COLO668 (cell line): ENCODE measurements at regions not wholly inside any gene's neighbourhood (a gene's known extent, or its start where the extent isn't known, plus 50 kb on each side); places are given as distances from the start of the nearest gene placed in this dataset.

Source experiments
- DNase-seq: peaks from one replicate; lab custom pipeline; 2025; ENCODE audit not compliant: unreplicated experiment; lab: John Stamatoyannopoulos, UW

DNA sequence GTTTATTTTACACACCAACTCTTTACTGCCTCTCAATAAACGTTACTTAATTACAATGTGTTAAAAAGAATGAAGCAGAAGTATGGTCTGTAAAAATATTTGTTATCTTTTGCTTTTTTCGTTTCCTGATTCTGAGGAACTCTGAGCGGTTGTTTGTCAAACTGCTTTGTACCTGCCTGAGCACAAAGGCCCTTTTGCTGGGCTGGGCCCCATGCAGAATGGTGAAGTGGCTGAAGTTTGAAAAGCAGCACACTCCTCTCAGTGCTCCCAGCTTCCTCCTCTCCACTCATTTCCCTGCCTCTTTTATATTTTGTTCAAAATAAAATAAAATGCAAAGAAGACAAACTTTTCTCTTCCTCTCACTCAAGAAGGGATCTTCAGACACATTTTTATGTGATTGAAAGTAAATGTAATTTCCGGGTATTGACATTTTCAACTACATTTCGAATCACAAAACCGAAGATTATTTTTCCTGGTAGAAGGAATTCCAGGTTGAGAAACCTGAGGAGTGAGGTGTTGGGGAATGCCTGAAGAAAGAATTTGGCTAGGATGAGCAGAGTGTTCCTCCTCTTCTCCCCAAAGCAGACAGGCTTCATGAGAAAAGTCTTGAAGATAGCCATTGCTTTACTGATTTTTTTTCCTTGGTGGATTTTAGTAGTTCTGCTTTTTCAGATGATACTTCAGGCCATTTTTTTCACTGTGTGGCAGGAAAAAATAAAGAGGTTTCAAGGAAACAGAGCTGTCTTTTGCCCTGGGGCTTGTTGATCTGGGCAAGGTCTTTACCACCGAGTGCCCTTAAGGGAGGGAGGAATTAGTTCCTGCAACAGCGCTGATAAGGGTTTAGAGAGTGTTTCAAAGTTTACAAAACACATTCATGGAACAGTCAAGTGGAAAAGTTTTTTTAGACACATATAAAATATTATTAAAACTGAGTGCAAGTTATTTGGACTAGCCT is 229.8 kb downstream of the NFKBIZ start:
- DNase-seq, result no peak

DNA sequence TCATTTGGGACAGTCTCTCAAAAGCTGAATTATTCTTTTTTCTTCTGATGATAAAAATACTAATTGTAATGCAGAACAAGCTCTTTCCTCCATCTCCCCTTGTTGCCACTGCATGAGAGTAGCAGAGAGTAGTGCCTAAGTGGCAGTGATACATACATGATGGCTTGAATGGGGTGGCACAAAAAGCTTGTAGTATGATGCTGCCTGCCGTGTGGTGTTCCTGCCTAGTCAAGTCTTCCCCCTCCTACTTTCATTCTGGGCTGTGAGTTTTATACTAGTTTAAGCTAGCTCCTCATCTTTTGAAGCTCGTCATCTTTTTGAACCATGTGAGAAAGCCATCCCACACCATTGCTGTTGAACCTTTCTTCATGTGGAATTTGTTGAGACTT is 230.5 kb downstream of the NFKBIZ start:
- no peak for DNase-seq

DNA sequence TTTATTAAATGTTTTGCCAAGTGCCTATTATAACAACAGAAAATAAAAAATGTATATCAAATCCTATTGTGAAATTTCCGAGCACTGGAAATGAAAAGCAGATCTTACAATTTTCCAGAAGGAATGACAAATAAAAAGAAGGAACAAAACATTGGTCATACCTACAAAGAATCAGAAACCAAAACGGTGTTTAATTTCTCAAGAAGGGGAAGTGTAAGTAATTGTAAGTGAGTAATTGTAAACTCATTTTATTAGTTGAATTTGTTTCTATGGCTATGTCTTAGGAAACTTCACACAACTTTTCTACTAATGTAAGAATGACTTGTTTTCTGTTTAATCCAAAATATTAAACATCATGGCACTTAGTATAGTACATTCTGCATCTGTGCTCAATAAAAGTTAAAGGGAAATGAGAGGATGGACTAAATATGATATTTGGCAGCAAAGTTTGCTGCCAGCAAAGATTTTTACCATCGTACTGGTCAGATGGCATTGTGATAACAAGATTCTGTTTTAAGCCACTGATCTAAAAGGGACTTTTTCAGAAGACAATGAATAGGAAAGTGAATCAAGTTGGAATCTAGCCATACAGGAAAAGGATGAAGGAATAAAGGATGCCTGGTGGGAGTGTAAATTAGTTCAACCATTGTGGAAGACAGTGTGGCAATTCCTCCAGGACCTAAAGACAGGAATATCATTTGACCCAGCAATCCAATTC is 232.4 kb downstream of the NFKBIZ start:
- no peak for DNase-seq

GRCh38 chr3:102083473-102083872 is 234.2 kb downstream of the NFKBIZ start:
- DNase-seq, result peak; percentile 34

DNA sequence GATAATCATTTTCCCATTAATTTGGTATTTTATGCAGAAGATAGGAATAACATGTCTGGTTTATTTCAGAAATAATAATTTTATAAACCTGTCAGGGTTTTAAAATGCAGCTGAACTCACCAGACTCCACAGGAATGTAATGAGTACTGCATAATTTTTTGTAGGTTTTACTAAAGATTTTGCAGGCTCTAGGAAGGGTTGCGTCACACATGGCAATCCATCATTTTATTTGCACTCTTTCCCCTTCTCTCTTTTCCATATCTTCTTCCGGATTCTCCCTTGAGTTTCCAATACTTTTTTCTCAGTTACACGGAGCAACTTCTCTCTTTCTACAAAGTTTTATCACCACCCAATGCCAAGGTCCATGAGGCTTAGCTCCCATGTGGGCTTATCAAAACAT is 234.7 kb downstream of the NFKBIZ start:
- no peak for DNase-seq

- no peak for DNase-seq
Observed at GRCh38 chr3:102084704-102085103, 235.4 kb downstream of the NFKBIZ start.

DNA sequence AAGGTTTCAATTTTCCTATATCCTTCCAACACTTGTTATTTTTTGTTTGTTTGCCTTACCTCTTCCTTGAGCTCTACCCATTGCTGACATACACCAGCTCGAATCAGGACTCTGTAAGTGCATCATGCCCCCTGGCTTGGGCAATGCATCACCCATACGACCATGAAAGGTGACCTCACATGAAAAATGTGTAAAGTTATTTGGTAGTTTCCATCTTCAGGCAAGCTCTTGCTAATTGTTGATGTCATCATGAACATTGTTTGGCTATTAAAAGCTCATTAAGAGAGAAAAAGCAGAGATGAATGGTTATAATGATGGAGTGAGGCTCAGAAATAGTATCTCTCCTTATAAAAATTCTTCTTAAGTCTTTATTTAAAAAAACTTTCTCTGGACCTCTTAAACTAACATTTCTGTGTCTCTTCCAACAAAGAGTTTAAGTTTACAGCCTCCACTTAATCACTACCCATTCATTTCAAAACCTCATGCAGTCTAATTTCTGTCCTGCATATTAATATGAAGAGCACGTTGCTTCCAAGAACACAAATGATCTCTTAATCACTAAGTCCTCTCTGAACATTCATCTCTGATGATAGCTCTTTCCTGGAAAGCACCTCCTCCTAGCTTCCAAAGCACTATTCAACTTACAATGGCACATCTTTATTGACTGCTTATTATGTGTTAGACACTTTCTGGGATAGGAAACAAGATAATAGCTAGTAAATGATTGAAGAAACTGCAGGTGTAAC is 236.3 kb downstream of the NFKBIZ start:
- no peak for DNase-seq

GRCh38 chr3:102087236-102087635 is 237.9 kb downstream of the NFKBIZ start:
- DNase-seq, result no peak

GRCh38 chr3:102089239-102089638 is 239.9 kb downstream of the NFKBIZ start:
- no peak for DNase-seq

DNA sequence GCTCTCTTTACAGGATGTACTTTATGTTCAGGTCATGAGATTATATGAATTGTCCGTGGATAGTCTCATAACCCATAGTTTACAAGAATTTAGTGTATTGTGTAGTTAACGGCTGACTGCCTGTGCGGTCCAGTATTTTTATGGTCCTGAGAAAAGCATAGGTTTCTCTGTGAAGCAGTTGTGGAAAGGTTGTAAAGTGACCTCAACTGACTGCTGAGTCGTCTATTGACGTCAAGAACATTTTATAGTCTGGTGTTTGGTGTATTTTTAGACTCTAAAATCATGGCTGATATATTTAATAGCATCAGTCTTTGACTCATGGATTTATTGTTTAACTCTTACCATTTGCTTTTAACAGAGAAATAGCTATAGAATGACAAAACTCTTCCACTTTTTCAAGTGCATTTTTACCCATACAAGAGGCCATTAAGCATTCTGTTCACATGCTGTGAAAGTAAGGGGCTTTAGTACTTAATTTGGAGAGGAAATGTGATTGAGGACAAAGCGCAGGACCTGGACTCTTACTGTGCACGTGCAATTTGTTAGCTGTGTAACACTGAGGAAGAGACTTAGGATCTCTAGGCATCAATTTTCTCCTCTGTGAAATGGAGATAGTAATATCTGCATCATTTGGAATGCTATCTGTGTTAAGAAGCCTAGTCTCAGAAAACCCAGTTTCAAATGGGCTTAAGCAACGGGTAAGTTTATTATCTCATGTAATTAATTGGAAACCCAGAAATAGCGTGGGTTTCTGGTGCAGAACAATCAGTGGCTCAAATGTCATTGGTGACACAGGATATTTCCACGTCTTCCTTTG is 240.8 kb downstream of the NFKBIZ start:
- no peak for DNase-seq

DNA sequence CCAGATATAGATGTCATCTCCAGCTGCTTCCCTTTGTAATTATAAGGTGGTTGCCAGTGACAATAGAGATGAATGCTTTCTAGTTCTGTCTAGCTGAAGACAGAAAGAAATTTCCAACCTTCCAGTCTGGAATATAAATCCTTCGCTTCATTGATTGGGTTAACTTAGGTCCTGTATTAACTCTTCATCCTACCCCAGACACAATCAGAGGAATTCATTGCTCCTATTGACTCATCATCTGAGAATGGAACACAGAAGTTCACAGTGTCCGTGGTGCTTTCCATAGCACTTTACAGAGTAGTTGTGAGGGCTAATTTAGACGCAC is 241.4 kb downstream of the NFKBIZ start:
- DNase-seq, result no peak

GRCh38 chr3:102091358-102091757 is 242.0 kb downstream of the NFKBIZ start:
- no peak for DNase-seq

DNA sequence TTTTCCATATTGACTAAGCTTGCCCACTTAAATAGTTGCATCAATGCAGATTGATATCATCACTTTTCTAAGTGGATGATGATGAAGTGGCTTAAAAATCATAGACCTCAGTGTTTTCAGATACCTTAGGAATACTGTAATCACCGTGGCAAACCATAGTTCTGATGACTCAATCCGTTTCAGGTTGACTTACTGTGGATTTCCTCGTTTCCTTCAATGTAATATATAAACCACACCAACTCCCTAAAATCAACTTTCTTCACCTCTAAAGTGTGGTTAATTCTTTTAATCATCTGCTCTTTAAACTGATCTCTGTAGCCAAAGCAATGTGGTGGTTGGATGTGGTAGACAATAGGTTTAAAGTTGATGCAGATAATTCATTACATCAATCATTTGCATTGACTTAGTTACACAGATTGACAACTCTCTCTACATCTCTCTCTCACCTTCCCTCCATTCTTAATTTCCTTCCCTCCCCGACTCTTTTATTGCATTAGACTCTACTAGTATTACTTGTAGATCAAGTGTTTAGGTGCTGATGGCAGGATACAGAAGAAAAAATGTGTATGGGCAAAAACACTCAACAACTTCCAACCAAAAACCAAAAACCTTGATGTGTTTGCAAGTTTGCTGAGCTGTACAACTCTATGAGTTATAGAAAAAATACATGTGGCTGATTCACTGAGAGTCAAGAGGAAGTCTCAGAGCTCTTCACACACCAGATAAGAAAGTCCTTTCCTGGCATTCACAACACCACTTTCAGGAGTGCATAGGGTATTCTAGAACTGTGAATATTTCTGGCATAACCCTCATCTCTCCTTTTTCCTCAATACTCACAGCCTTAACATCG is 243.5 kb downstream of the NFKBIZ start:
- DNase-seq, result no peak

GRCh38 chr3:102094506-102094905 is 245.2 kb downstream of the NFKBIZ start:
- no peak for DNase-seq

DNA sequence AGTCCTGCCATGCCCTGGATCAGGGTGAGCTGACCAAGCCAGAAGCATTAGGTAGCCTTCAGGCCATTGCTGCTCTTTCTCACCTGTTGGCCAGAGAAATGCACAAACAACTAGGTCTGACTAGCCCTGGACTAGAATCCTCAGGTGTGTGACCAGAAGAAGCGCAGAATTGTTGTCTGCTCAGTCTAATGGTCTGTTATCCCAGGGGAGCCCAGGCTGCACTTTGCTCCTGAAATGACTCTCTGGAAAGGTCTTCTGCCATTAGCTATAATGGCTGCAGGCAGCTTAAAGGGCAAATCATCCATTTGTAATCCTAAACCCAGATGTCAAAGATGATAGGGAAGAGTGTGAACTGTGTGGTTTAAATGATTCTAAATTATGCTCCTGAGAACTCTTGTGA is 246.1 kb downstream of the NFKBIZ start:
- no peak for DNase-seq

GRCh38 chr3:102096066-102096465 is 246.8 kb downstream of the NFKBIZ start:
- DNase-seq, result no peak

DNA sequence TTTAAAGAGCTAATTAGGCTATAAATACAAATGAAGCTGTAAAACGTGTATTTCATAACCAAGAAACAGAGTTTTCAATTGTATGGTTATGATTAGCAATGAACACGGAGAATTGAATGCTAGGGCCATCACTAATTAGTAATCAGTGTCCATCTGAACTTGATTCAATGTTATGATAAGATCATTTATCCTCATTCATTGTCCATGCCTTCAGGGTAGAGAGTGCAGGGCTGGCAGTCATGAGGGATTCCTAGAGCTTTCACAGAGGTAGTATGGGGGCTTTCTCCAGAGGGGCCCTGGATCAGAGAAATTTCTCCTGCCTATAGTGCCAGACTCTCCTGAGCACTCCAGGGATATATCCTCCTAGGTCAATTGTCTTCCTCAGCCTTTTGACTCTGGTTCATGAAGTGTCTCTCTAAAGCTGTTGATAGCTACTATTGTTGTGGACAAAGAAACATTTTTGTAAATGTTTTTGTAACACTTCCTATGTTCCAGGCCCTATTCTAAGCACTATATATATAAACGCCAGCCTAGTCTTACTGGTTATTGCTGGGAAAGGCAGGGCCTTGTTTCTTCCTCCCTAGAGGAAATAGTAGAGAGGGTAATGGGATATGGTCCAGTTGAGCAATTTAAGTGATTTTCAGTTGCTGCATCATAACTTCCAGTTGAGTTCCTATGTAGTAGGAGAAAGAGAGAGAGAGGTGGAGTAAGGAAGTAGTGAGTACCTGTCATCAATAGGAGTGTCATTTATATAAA is 249.0 kb downstream of the NFKBIZ start:
- DNase-seq, result no peak

GRCh38 chr3:102099913-102100312 is 250.6 kb downstream of the NFKBIZ start:
- no peak for DNase-seq

DNA sequence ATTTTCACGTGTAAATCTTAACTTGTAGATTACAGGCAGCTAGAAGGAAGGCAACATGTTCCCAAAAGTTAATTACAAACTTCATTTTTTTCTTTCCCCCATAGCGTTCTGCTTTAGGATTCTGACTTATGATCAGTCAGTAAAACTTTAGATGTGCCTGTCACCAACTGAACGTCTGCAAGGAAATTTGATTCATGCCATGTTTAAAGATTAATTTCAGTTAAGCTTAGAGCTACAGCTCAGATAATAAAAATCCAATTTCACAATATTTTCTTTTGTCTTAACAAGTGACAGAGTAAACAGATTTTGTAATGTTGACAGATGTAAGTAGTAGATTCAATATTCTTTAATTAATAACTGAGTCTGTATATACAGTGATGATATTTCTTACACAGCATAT is 253.1 kb downstream of the NFKBIZ start:
- DNase-seq, result no peak
